ENCODE measurements at regions not wholly inside any gene's neighbourhood (a gene's known extent, or its start where the extent isn't known, plus 50 kb on each side); places are given as distances from the start of the nearest gene placed in this dataset.

- Histone ChIP-seq H3K9me2 (ENCODE audit: low read depth, low read length) (no peaks in the 10 kb centered on the region), H3F3A (ENCODE audit: insufficient read depth, low read length) (no peaks in the 10 kb centered on the region), H3K4me2 (ENCODE audit: low read length) (no peak overlapping the region), H3K9me3 (ENCODE audit: low read length) (no peaks in the 10 kb centered on the region), H3K4me3 (ENCODE audit: low read depth, low read length, poor library complexity, severe bottlenecking) (no peak overlapping the region), H3K9ac (ENCODE audit: low read length) (no peak overlapping the region), H2AFZ (ENCODE audit: low read length) (no peak overlapping the region), H3K36me3 (ENCODE audit: insufficient read depth, low read length) (no peaks in the 10 kb centered on the region), H4K20me1 (ENCODE audit: insufficient read depth, low read length) (no peaks in the 10 kb centered on the region), H3K27me3 (ENCODE audit: insufficient read depth, low read length) (no peaks in the 10 kb centered on the region), H3K4me1 (ENCODE audit: insufficient read depth, low read length, severe bottlenecking) (no peaks in the 10 kb centered on the region), H3K27ac (ENCODE audit: low read depth, low read length, poor library complexity, severe bottlenecking) (no peak overlapping the region), H3K79me2 (ENCODE audit: insufficient read depth, low read length) (no peaks in the 10 kb centered on the region)
- TF ChIP-seq EZH2 (IDR thresholded peaks at IDR 0.05; ENCODE audit: borderline replicate concordance, low read length) (no peak), CTCF (IDR thresholded peaks at IDR 0.05; ENCODE audit: low read length) (no peak)
These were observed 148.5 kb upstream of the TAB2 start for GRCh38 chr6:149168968-149169367.

- Histone ChIP-seq H3K4me3 (ENCODE audit: low read depth, low read length, poor library complexity, severe bottlenecking) (no peak overlapping the region), H3F3A (ENCODE audit: insufficient read depth, low read length) (no peaks in the 10 kb centered on the region), H3K9ac (ENCODE audit: low read length) (no peak overlapping the region), H3K36me3 (ENCODE audit: insufficient read depth, low read length) (no peaks in the 10 kb centered on the region), H4K20me1 (ENCODE audit: insufficient read depth, low read length) (no peaks in the 10 kb centered on the region), H3K27ac (ENCODE audit: low read depth, low read length, poor library complexity, severe bottlenecking) (no peak overlapping the region), H3K9me3 (ENCODE audit: low read length) (no peaks in the 10 kb centered on the region), H3K4me1 (ENCODE audit: insufficient read depth, low read length, severe bottlenecking) (no peaks in the 10 kb centered on the region), H3K27me3 (ENCODE audit: insufficient read depth, low read length) (no peaks in the 10 kb centered on the region), H3K9me2 (ENCODE audit: low read depth, low read length) (no peaks in the 10 kb centered on the region), H3K4me2 (ENCODE audit: low read length) (no peak overlapping the region), H3K79me2 (ENCODE audit: insufficient read depth, low read length) (no peaks in the 10 kb centered on the region), H2AFZ (ENCODE audit: low read length) (no peak overlapping the region)
- TF ChIP-seq CTCF (IDR thresholded peaks at IDR 0.05; ENCODE audit: low read length) = no peak
- no peak for TF ChIP-seq EZH2 (IDR thresholded peaks at IDR 0.05; ENCODE audit: borderline replicate concordance, low read length)
These were observed 147.6 kb upstream of the TAB2 start for GRCh38 chr6:149169761-149170511.

GRCh38 chr6:149170564-149171452 is 146.7 kb upstream of the TAB2 start:
- Histone ChIP-seq H3K9ac (ENCODE audit: low read length) (no peak overlapping the region), H2AFZ (ENCODE audit: low read length) (no peak overlapping the region), H4K20me1 (ENCODE audit: insufficient read depth, low read length) (no peaks in the 10 kb centered on the region), H3F3A (ENCODE audit: insufficient read depth, low read length) (no peaks in the 10 kb centered on the region), H3K27ac (ENCODE audit: low read depth, low read length, poor library complexity, severe bottlenecking) (no peak overlapping the region), H3K4me1 (ENCODE audit: insufficient read depth, low read length, severe bottlenecking) (no peaks in the 10 kb centered on the region), H3K9me3 (ENCODE audit: low read length) (no peaks in the 10 kb centered on the region), H3K27me3 (ENCODE audit: insufficient read depth, low read length) (no peaks in the 10 kb centered on the region), H3K4me3 (ENCODE audit: low read depth, low read length, poor library complexity, severe bottlenecking) (no peak overlapping the region), H3K4me2 (ENCODE audit: low read length) (no peak overlapping the region), H3K9me2 (ENCODE audit: low read depth, low read length) (no peaks in the 10 kb centered on the region), H3K79me2 (ENCODE audit: insufficient read depth, low read length) (no peaks in the 10 kb centered on the region), H3K36me3 (ENCODE audit: insufficient read depth, low read length) (no peaks in the 10 kb centered on the region)
- TF ChIP-seq CTCF (IDR thresholded peaks at IDR 0.05; ENCODE audit: low read length) = no peak
- no peak for TF ChIP-seq EZH2 (IDR thresholded peaks at IDR 0.05; ENCODE audit: borderline replicate concordance, low read length)
